Skeletal muscle satellite cell (primary cell): ENCODE measurements at regions not wholly inside any gene's neighbourhood (a gene's known extent, or its start where the extent isn't known, plus 50 kb on each side); places are given as distances from the start of the nearest gene placed in this dataset.
"Not testable (repeated sequence)": the region's sequence is repeated elsewhere in the genome, so short reads cannot be mapped to it uniquely, and the experiment has no call there.

Experiments
- H3K27me3 ChIP-seq: 2 replicates; pipeline ENCODE4 v1.7.0; 2013; ENCODE audit warnings: low read length; ENCODE audit not compliant: control insufficient read depth, insufficient read depth
- H3K36me3 ChIP-seq: 2 replicates; pipeline ENCODE4 v1.7.0; 2013; ENCODE audit warnings: mild to moderate bottlenecking, control low read depth, low read length; ENCODE audit not compliant: insufficient read depth
- H3K4me1 ChIP-seq: 2 replicates; pipeline ENCODE4 v1.7.0; 2013; ENCODE audit warnings: low read length; ENCODE audit not compliant: control insufficient read depth, insufficient read depth
- H3K4me2 ChIP-seq: 2 replicates; pipeline ENCODE4 v1.7.0; 2013; ENCODE audit warnings: mild to moderate bottlenecking, low read length
- H3K4me3 ChIP-seq: 2 replicates; pipeline ENCODE4 v1.7.0; 2013; ENCODE audit warnings: low read length
- H3K9ac ChIP-seq: 2 replicates; pipeline ENCODE4 v1.7.0; 2013; ENCODE audit warnings: mild to moderate bottlenecking, low read depth, low read length, moderate library complexity
- H3K9me3 ChIP-seq: replicated peaks from 2 replicates; pipeline ENCODE4 v1.7.0; 2013; ENCODE audit warnings: mild to moderate bottlenecking, control low read depth, low read length

DNA sequence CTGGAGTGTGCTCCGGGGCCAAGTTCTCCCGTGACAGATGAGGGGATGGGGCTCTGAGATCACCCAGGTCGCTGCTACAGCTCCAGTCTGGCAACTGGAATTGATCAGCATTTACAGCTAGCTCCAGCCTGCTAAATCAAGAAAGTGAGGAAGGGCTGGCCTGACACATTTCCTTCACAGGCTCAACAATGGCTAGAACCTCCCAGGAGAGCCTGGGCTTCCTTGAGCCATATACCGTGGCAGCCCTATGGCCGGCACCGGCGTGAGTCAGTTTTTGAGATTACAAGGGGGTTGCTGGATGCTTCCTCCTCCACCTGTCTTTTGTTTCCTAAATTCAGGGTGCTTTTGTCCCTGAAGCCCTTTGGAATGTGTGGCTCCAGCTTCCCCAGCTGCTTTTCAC lies 104.2 kb downstream of the ETS2 start:
- Histone ChIP-seq H3K9me3 (no peaks in the 10 kb centered on the region), H3K27me3 (no peaks in the 10 kb centered on the region), H3K9ac (no peak overlapping the region), H3K36me3 (no peaks in the 10 kb centered on the region), H3K4me3 (no peak overlapping the region), H3K4me2 (no peak overlapping the region), H3K4me1 (peaks cover 36% of the 10 kb centered on the region)

DNA sequence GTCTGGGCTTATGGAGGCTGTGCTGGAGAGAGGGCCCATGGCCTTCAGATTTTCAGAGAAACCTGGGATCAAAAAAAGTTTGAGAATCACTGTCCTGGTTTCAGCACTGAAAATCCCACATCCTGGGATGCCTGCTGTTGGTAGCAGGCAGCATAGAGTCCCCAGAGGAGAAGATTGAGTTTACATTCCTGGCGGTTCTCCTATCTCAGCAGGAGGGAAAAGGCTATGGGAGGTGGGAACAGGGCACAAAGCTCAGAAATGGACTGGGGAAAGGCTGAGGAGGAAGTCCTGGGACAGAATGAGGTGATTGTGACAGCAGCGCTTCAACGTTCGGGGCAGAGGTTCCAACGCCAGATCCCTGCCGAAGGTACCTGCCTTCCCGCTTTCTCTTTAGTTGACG lies 103.4 kb downstream of the ETS2 start:
- Histone ChIP-seq H3K4me3 (no peak overlapping the region), H3K9ac (no peak overlapping the region), H3K9me3 (no peaks in the 10 kb centered on the region), H3K36me3 (no peaks in the 10 kb centered on the region), H3K4me1 (peaks cover 28% of the 10 kb centered on the region), H3K27me3 (no peaks in the 10 kb centered on the region), H3K4me2 (no peak overlapping the region)

- H3K9ac ChIP-seq: no peak overlapping the region
- H3K4me3 ChIP-seq: no peak overlapping the region
- H3K36me3 ChIP-seq: no peaks in the 10 kb centered on the region
- H3K4me1 ChIP-seq: peaks cover 22% of the 10 kb centered on the region
- no peaks in the 10 kb centered on the region for H3K9me3 ChIP-seq
- H3K4me2 ChIP-seq: no peak overlapping the region
- H3K27me3 ChIP-seq: no peaks in the 10 kb centered on the region
Observed at GRCh38 chr21:38908537-38908936, 102.8 kb downstream of the ETS2 start.

GRCh38 chr21:38905752-38906151 lies 100.0 kb downstream of the ETS2 start:
- H3K9ac ChIP-seq: no peak overlapping the region
- H3K27me3 ChIP-seq: no peaks in the 10 kb centered on the region
- H3K9me3 ChIP-seq: no peaks in the 10 kb centered on the region
- no peak overlapping the region for H3K4me3 ChIP-seq
- H3K4me1 ChIP-seq: peaks cover 8% of the 10 kb centered on the region
- no peaks in the 10 kb centered on the region for H3K36me3 ChIP-seq
- no peak overlapping the region for H3K4me2 ChIP-seq

DNA sequence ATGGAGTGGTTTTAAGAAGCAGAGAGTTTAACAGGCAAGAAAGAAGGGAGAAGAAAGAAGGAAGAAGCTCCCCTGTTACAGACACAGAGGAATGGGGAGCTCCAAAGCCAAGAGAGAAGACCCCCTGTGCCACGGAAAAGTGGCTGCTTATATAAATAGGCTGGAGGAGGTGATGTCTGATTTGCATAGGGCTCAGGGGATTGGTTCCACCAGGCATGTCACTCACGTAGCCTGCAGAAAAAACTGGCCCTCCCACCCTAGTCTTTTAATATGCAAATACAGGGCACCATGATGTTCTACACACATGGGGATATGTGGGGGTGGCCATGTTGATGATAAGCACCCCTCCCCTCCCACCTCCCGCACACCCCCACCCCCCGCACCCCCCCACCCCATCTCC lies 99.6 kb downstream of the ETS2 start:
- H3K36me3 ChIP-seq: no peaks in the 10 kb centered on the region
- no peak overlapping the region for H3K4me2 ChIP-seq
- H3K27me3 ChIP-seq: no peaks in the 10 kb centered on the region
- H3K4me1 ChIP-seq: peaks cover 8% of the 10 kb centered on the region
- H3K9me3 ChIP-seq: no peaks in the 10 kb centered on the region
- H3K4me3 ChIP-seq: no peak overlapping the region
- no peak overlapping the region for H3K9ac ChIP-seq

GRCh38 chr21:38903690-38904139 lies 98.0 kb downstream of the ETS2 start:
- no peak overlapping the region for H3K4me2 ChIP-seq
- no peaks in the 10 kb centered on the region for H3K36me3 ChIP-seq
- H3K27me3 ChIP-seq: no peaks in the 10 kb centered on the region
- H3K9me3 ChIP-seq: no peaks in the 10 kb centered on the region
- H3K9ac ChIP-seq: no peak overlapping the region
- H3K4me1 ChIP-seq: peaks cover 16% of the 10 kb centered on the region
- no peak overlapping the region for H3K4me3 ChIP-seq

- Histone ChIP-seq H3K4me2 (no peak overlapping the region), H3K4me3 (no peak overlapping the region), H3K9ac (no peak overlapping the region), H3K4me1 (peaks cover 25% of the 10 kb centered on the region), H3K36me3 (no peaks in the 10 kb centered on the region), H3K27me3 (no peaks in the 10 kb centered on the region), H3K9me3 (no peaks in the 10 kb centered on the region)
Observed at GRCh38 chr21:38902608-38903445, 97.1 kb downstream of the ETS2 start.

- Histone ChIP-seq H3K27me3 (no peaks in the 10 kb centered on the region), H3K9ac (no peak overlapping the region), H3K4me1 (peaks cover 19% of the 10 kb centered on the region), H3K4me2 (no peak overlapping the region), H3K4me3 (no peak overlapping the region), H3K9me3 (no peaks in the 10 kb centered on the region), H3K36me3 (no peaks in the 10 kb centered on the region)
Observed at GRCh38 chr21:38900499-38900898, 94.8 kb downstream of the ETS2 start.

GRCh38 chr21:38899985-38900384 lies 94.3 kb downstream of the ETS2 start:
- not testable (repeated sequence) for H3K9me3 ChIP-seq, H3K4me3 ChIP-seq, H3K4me2 ChIP-seq, H3K27me3 ChIP-seq, H3K9ac ChIP-seq, H3K36me3 ChIP-seq
- H3K4me1 ChIP-seq: peaks cover 19% of the 10 kb centered on the region

DNA sequence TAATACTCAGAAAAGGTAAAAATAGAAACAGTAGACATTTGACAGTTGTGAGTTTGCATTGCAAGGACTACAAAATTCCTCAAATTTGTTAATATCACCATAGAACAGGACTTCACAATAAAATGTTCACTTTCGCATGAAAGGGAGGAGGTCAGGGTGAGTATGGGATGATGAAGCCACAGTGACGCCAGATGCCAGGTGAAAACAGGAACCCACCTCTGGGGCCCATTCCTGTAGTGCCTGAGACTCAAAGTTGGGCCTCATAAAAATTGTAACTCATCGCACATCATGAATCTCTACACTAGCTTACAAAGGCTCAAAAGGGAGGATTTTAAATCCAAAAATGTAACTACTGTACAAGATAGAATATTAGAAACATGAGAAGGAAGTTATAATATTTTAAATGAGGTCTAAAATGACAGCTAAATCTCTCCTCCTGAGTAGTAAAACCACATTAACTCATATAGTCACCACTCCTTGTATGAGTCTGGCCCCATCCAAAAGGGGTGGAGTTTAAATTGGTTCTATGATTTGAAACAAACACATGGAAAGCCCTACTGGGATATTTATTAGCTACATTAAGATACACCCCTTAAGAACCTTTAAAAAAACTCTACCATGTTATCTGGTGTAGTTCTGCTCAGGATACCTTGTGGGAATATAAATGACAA lies 93.7 kb downstream of the ETS2 start:
- Histone ChIP-seq H3K9me3 (no peaks in the 10 kb centered on the region), H3K9ac (no peak overlapping the region), H3K4me3 (no peak overlapping the region), H3K4me1 (peaks cover 19% of the 10 kb centered on the region), H3K27me3 (no peaks in the 10 kb centered on the region), H3K36me3 (no peaks in the 10 kb centered on the region), H3K4me2 (no peak overlapping the region)

DNA sequence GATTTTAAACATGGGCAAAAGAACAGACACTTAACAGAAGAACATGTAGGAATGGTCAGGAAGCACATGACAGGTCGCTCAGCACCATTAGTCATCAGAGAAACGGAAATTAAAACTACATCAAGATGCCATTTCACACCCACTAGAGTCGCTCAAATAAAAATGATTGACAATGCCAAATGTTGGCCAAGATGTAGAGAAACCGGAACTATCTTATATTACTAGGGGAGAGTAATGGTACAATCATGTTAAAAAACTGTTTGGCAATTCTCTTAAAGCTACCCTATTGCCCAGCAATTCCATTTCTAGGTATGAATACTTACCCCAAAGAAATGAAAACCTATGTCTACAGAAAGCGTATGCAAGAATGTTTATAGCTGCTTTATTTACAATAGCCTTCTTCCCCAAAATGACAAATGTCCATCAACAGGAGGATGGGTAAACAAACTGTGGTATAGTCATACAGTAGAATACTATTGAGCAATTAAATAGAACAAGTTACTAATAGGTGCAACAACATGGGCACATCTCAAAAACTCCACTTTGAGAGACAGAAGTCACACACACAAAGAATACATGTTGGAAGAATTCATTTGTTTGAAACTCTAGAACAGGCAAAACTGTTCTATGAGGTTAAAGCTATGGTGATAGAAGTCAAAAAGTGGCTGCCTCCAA lies 92.8 kb downstream of the ETS2 start:
- no peaks in the 10 kb centered on the region for H3K36me3 ChIP-seq
- H3K4me3 ChIP-seq: no peak overlapping the region
- H3K27me3 ChIP-seq: no peaks in the 10 kb centered on the region
- H3K9me3 ChIP-seq: no peaks in the 10 kb centered on the region
- peaks cover 19% of the 10 kb centered on the region for H3K4me1 ChIP-seq
- no peak overlapping the region for H3K9ac ChIP-seq
- H3K4me2 ChIP-seq: peak overlapping the region; percentile 6
